NCI-H128 (cell line): ENCODE measurements at regions not wholly inside any gene's neighbourhood (a gene's known extent, or its start where the extent isn't known, plus 50 kb on each side); places are given as distances from the start of the nearest gene placed in this dataset.

Experiments
- DNase-seq: peaks from one replicate; lab custom pipeline; 2025; ENCODE audit not compliant: unreplicated experiment; lab: John Stamatoyannopoulos, UW

DNA sequence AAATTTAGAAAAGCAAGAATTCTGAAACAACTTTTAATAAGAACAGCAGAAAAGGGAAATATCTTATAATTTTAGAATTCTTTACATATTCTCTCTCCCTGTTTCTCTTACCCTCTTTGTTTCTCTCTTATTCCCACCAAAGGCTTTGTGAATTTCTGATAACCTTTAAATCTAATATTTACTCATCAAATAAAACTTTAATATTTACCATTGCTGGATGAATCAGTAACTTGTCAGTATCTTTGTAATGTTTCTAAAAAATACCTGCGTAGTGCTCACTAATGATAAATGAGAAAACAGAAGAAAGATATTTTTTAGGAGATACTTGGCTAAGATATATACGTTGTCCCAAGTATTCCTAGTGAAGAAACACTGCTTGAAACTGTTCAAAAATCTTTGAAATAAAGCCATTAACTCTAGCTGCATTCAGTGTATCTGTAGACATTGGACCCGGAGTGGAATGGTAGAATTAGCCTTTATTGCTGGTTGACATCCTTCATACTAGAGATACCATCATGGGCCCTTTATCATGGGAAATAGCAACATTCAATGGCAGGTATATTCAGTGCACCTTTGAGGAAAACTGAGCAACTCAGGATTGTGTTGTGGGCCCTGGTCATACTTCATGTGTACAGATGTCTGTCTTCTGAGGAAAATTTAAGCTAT, 2160.4 kb downstream of the MAT2B start:
- DNase-seq = no peak

DNA sequence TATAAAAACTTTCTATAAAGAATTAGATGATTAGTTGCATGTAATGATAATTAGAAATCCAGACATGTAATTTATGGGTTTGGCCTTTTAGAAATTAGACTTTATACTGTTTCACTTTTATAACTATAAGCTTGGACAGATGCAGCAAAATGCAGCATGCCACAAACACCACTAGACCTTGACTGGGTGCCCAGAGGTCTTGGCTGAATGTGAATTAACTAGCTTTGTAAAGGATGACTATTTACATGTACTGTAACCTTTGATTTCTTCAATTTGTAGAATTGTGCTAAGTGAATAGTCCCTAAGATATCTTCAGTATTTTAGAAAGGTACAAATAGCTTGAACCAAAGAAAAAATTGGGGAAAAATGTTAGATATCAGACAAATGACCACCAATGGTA, 2168.1 kb downstream of the MAT2B start:
- no peak for DNase-seq

DNA sequence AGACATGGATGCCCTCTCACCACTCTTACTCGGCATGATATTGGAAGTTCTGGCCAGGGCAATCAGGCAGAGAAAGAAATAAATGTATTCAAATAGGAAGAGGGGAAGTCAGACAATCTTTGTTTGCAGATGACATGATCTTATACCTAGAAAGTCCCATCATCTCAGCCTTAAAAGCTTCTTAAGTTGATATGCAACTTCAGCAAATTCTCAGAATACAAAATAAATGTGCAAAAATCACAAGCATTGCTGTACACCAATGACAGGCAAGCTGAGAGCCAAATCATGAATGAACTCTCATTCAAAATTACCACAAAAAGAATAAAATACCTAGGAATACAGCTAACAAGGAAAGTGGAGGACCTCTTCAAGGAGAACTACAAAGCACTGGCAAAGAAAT, 2190.4 kb downstream of the MAT2B start:
- DNase-seq = no peak

DNA sequence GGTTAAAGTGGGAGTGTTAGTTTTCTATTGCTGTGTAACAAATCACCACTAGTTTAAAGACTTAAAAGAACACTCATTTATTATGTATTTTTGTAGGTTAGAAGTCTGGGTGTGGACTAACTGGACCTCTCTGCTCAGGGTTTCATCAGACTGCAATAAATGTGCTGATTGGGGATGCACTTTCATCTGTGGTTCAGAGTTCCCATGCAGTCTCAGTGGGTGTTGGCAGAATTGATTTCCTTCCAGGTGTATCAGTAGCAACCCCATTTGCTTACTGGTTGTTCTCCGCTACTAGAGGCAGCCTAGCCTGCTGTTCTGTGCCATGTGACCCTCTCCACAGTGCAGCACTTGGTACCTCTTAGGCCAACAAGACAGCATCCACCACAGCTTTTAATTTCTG, 2200.5 kb downstream of the MAT2B start:
- no peak for DNase-seq

DNA sequence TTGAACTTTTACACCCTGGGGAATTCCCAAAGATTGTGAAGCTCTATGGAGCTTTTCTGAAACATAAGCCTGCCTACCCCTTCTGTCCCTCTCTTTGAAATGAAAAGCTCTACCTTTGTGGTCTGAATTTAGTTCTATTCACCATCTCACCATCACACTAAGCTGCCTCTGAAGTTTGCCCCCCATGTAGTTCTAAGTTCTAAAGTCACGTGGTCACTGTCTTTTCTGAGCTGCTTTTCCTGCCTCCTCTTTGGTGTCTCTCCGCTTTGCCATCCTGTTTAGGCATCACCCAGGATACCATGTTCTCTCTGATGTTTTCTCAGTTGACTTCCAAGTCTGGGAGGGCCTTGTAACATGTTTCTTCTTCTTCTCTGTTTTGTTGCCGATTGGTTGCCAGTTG, 2206.6 kb downstream of the MAT2B start:
- DNase-seq = no peak

DNA sequence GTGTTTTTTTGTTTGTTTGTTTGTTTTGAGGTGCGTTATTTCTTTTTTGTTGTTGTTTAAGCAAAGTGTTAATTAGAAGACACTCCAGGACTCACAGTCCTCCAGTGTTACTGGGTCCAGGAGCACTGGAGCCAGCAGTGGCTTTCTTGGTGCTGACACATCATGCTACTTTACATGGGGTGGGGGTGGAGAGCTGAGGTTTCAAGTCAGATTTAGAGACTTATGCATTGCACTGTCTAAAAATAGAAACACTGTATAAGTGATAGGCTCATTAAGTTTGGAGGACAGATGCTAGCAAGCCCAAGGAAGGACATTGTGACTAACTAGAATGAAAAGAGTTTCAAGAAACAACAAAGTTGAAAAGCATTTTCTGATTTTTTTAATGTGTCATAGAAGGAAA, 2209.2 kb downstream of the MAT2B start:
- no peak for DNase-seq

DNA sequence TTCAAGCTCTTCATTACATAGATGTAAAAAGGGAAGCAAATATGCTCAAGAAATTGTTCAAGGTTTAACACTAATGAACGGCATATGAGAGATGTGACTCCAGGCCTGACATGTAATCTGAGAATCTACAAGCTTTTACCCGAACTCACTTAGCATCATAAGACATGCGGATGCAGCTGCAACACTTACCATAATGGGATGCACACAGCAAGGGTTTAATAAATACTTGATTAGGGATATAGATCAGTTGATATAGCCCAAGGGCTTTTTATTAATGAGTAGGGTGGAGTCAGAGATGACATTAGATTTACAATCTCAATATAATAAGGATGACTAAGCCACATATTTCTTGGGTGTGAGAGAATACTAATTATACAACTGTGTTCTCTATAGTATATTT, 2215.5 kb downstream of the MAT2B start:
- no peak for DNase-seq

DNA sequence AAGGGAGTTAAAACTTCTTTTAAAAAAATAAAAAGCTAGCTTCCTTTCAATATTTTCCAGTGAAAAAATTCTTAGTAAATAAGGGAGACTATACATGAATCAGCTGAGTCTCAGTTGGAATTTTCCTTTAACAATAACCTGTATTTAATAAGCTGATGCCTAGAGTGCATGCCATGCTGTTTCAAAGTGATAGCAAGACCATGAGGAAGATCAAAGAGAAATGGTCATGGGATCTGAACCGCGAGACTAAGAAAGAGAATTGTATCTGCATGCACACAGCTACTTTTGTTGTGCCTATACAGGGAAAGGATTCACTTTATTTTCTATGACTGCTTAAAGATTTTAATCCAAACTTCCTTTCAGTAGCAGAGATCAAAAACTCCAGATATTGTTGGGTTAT, 2217.0 kb downstream of the MAT2B start:
- DNase-seq = no peak

DNA sequence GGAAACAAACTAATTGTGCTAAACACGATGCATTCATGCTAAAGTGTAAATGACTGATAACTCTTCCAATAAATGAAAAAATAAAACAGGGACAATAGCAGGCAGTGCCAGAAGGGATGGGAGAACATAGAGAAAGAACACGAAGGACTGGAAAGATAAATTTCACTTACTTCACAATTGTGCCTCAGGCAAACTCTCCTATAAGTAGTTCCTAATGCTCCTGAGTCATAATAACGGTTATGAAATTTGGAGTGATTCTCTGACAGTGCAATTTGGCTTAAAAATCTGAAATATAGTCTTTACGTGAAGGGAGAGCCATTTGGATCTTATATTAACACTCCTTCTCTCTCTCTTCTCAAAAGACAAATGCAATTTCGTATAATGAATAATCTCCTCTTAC, 2218.5 kb downstream of the MAT2B start:
- no peak for DNase-seq

DNA sequence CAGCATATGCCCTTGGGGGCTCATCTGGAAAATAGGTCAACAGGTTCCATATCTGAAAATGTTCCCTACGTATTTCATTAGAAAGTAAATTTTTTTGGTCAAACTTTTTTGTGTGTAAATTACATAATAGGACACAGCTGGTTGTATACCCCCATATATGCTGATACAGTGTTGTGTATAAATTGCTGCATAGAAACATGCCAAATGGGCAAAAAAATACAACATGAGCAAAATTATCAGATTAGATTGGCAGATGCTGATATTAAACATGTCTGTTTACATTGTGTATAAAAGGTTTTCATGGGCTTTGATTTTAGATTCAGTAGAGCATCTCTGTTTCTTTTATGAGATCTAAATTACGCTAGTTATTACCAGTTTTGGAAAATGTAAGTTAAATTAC, 2223.0 kb downstream of the MAT2B start:
- no peak for DNase-seq

DNA sequence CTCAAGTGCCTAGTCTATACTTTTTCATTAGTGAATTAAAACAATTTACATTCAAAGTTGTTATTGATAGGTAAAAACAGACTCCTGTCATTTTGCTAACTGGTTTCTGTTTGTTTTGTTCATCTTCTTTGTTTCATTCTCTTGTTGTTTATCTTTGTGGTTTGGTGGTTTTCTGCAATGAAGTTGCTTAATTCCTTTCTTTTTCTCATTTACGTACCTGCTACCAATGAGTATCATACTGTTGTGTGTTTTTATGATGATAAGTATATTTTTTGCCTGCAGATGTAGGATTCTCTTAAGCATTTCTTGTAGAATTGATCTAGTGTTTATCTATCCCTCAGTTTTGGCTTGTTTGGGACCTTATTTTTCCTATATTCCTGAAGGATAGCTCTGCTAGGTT, 2230.0 kb downstream of the MAT2B start:
- DNase-seq = no peak

DNA sequence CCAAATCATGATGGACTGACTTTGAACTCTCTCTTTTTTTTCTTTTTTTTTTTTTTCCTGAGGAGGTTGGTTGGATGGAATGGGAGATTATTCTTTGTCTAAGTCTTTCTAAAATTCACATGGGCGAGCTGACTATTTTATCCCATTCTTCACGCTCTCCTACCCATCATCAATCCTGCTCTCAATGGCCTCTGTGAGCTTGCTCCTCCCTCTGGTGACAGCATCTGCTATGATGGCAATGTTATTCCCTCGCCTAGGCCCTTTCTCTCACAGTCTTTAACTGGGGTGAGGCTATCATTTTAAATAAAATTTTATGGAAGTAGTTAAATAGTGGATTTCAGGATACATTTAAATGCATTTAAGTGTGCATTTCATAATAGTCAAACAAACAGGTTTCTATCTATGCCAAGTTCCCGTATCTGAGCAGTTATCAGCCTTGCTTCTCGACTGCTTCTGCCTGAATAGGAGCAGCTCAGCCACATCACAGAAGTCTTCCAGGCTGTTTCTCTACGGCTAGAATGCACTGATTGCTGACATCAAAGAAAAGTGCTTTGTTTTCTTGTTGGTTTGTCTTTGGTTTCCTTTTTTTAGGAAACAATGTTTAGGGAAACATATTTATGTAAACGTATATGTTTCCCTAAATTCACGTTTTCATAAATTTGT, 2233.8 kb downstream of the MAT2B start:
- no peak for DNase-seq

DNA sequence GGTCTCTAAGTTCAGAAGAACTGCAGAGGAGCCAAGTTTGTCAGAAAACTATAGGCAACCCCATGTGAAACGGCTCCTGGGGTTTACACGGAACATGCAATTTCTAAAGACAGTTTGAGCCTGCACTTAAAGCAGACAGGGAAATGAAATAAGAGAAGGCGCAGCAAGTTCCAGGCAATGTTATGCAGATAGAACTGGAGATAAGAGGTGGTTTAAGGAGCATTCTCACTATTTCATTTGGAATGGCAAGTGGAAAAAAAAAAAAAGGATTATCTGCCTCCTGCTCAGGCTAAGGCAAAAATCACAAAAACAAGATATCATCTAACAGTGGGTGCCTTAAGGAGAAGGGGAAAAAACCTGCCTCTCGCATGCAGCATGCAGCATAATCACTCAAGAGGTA, 2252.4 kb downstream of the MAT2B start:
- no peak for DNase-seq

DNA sequence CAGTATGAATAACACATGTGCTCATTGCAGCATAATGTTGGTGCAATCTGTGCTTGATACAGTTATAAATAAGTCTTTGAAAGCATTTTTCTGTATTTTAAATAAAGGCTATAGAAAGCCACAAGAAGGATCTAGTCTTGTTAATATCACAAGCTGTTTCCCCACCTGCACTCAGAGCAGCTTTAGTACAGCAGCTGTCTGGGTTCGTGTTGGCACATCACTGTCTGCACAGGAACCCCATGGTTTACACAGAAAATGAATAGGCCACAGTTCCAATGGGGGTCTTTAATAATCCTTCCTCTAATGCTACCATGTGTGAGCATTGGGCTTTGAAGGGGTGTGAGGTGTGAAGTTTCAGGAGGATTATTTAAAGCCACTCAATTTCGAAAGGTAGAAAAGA, 2269.7 kb downstream of the MAT2B start:
- DNase-seq = no peak

DNA sequence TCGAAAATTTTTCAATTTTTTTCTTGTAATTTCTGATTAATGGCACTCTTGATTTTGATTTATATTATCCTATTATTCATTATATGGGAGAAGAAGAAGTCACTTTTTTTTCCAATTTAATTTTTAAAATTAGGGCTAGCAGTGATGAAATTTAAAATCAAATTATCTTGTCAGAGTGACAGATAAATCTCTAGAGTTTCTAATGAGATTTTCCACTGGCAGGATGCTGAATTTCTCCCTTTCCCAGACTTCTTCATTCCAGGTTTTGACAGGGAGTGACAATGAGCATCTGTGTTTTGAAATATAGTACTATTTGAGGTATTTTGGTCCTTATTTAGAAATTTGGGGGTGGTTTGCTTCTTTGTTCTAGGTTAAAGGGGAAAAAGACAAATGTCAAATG, 2274.1 kb downstream of the MAT2B start:
- no peak for DNase-seq

DNA sequence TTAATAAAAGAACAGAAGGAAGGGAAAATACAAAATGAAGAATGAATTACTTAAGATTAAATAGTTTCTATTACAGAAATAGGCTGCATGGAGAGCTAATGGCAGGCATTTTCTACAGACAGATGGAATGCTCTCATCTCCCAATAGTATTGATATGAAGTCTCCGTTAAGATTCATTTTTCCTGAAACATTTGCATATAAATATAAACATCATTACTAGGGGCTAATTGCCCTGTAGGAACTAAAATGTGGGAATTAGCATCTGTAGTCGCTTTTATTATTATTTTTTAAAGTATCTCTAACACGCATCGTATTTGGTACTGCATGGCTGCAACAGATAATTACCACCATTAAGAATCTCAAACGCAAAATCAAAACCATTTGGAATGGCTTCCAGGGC, 2275.5 kb downstream of the MAT2B start:
- no peak for DNase-seq

DNA sequence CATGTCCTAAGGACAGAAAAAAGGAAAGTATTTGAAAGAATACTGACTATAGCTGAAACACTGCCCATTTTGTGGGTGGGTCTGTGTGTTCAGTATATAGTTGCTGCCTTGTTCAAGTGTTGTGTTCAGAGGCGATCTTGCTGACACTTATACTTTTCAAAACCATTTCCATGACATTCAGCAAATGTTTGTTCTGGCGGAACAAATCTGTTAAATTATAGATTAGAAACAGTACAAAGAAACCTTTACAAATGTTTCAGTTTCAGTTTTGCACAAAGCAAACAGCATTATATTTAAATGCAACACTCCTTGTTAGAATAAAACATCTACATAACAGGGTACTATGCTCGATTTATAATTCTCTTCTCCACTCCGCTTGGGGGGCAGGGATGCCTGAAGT, 2276.3 kb downstream of the MAT2B start:
- no peak for DNase-seq

DNA sequence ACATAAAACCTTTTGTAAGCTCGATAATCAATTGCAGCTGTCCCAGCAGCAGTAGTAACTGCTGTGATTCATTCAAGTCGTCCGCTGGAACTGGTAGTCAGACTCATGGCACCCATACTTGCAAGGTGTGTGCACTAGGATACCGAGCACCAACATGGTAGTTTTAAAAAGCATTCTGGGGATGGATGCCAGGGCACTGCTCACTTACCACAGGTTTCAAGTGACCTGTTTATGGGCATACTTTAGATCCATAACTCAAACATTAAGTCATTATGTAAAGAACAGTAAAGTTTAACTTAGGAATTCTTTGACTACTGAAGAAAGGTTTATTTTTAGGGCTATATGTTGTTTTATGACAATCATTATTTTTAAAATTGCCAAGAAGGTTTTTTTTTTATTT, 2277.6 kb downstream of the MAT2B start:
- no peak for DNase-seq

DNA sequence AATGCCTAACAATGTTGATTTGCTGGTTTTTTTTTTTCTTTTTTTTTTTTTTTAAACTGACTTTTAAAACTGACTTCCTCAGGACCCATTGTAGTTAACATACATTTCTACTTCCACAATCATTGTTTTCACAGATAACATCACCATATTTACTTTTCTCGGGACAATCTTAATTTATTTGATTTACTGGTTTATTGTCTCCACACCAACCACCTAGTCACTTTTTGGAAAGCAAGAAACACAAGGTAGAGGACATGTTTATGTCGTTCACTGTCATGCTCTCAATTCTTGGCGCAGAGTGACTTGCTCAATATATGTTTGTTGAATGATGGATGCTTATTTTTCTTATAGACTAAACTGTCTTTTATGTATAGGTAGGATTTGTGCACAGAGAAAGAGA, 2280.7 kb downstream of the MAT2B start:
- DNase-seq = no peak

DNA sequence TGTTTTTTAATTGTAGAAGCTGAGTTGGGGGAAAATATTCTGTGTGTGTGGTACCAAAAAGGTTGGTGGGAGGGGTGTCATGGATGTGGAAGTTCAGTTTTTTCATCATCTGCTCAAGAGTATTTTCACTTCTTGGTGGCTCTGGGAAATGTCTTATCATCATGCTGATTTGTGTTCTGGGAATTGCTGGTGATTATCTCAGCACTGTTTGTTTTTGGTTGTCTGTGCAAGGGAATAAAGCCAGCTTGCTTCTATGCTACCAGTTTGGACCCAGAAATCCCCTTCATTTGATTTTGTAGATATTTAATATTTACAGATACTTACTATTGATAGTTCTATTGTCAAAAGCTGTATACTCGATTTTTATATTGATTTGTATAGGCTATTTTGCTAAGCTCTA, 2289.7 kb downstream of the MAT2B start:
- DNase-seq = no peak

DNA sequence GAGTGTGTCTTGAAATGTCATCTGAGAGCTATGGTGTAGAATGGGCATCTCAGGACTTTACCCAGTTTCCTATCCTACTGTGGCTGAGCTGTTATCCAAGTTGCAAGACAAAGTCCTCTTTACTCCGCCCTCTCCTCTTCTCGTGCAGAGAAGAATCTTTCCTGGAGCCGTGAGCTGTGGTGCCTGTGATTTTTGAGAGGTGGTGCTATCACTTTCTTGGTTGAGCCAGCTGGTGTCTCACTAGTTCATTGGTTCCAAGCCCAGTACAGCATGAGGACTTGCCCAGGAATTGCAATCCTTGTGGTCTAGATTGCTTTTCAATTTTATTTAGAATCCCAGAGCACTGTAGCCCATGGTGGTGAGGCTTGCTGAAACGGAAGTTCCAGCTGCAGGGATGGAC, 2300.3 kb downstream of the MAT2B start:
- no peak for DNase-seq

DNA sequence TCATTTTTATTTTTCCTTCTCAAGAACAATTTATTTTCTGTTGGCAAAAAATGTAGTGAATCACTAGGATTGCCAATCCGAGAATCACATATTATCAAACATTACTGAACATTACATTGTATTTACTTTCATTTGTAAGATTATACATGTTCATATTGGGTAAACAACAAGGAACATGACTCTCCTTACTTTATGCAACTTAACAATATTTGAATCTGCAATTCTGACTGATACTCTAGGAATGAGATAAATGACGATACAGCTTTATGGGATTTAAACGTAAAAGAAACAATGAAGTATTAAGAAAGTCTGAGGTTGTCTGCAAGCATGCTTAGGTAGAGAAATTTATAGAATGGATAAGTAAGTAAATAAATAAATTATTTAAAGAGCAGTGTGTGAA, 2302.9 kb downstream of the MAT2B start:
- no peak for DNase-seq

DNA sequence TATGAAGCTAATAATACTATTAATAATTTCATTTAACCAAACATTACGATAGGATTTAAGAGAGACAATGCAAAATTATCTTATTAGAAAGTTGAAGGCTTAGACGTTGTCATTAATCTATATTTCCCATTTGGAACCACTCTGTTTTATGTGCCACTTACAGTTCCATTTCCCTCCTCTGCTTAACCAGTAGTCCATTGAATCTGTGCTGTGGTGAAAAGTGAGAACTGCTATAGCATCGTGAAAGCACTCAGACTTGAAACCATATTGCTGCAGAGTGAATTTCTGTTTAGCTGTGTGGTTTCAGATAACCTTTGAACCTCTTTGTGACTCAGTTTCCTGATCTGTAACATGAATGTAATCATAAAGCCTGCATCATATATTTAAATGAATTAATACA, 2304.5 kb downstream of the MAT2B start:
- DNase-seq = no peak
